SKM-1 (cell line): ENCODE measurements at regions not wholly inside any gene's neighbourhood (a gene's known extent, or its start where the extent isn't known, plus 50 kb on each side); places are given as distances from the start of the nearest gene placed in this dataset.
"Not testable (repeated sequence)": the region's sequence is repeated elsewhere in the genome, so short reads cannot be mapped to it uniquely, and the experiment has no call there.

Experiments used
- DNase-seq: peaks from one replicate; lab custom pipeline; 2025; ENCODE audit not compliant: unreplicated experiment; lab: John Stamatoyannopoulos, UW

DNA sequence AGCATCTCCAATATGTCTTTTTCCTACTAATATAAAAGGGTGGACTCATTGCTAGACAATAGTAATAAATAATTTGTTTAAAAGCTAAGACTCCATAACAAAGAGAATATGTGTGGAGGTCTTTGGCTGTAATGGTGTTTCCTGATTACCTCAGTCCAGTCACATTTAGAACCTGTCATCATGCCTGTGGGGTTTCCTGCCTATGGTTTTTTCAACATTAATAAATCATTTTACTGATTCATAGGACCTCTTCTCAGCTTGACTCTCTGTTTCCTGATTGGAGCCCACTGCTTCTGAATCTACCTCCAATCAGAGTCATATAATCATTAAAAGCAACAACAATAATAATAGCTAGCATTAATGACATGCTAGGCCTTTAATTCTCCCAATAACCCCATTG, 52.4 kb upstream of the GNAI1 start:
- no peak for DNase-seq

DNA sequence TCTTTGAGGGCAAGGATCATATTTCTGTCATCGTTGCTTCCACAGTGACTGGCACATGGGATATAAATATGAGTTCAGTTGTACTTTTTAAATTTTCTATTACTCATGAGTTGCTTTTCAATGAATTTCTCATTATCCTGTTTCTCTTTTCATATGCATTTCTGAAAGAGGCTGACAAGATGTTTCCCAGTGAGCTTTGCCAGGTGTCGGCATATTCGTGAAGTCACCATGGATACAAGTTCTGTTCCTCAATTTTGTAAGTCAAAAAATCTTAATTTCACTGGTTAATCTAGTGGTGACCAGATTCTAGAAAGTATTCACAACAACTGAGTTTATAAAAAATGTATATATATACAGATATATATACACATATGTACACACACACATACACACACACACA, 55.7 kb upstream of the GNAI1 start:
- DNase-seq: no peak

DNA sequence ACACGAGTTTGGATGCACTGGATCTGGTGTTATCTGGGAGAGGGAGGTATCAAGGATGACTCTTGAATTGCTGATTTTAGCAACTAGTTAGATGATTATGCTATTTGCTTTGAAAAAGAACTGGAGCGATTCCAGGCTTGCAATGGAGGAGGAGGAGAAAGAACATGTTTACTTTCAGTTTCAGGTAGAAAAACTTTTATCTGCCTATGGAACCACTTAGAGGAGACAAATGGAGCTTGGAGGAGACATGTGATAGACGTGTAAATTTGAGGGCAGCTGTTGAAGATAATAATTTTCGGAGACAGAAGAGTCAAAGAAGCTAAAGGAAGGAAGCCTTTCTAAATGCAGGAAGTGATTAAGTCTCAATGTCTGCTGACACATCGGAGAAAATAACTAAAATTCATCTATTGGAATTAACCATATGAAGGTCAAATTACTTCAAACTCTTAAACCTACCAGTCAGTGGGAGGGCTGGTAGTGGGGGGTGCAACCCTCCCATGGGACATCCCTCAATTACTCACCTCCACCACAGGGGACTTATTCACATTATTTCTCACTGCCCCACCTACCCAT, 56.4 kb upstream of the GNAI1 start:
- no peak for DNase-seq

DNA sequence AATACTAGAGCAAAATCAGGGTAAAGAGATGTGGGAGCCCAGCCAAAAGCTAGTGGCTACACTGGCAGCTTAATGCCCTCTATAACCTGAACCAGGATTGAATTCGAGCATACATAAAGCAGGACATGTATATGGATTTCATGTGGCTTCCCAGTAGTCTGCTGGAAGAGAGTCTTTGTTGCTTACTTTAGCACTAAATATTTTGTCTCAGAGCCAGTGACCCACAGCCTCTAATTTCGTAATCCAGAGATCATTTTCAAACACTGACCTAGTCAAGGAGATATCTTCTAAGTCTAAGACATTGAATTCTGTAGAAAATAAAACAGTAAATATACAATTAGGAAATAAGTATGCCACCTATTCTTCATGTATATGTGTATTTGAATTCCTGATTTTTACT, 64.2 kb upstream of the GNAI1 start:
- no peak for DNase-seq

DNA sequence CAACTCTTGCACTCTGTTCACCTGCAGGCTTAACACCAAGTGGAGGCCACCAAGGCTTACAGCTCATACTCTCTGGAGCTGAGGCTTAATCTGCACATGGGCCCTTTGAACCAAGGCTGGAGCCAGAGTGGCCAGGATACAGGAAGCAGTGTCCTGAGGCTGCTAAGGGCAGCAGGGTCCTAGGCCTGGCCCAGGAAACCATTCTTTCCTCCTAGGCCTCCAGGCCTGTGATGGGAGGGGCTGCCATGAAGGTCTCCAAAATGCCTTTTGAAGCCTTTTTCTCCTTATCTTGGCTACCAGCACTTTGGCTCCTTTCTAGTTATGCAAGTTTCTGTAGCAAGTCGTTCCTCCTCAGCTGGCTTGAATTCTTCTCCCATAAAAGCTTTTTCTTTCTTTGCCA, 68.0 kb upstream of the GNAI1 start:
- no peak for DNase-seq

DNA sequence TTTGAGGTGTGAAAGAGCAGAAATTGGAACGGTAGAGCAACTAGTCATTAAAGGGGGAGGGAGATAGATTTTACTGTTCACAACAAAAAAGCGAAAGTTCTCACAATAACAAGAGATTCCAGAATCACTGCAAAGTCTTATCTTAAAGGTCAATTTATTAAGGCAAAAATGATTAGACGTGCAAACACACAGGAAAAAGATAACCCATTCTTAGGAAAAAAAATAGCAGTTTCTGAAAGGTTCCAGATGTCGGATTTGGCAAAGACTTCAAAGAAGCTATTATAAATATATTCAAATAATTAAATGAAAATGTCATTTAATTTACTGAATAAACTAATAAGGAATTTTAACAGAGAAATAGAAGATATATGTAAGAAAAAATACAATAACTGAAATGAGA, 70.8 kb upstream of the GNAI1 start:
- DNase-seq: no peak

DNA sequence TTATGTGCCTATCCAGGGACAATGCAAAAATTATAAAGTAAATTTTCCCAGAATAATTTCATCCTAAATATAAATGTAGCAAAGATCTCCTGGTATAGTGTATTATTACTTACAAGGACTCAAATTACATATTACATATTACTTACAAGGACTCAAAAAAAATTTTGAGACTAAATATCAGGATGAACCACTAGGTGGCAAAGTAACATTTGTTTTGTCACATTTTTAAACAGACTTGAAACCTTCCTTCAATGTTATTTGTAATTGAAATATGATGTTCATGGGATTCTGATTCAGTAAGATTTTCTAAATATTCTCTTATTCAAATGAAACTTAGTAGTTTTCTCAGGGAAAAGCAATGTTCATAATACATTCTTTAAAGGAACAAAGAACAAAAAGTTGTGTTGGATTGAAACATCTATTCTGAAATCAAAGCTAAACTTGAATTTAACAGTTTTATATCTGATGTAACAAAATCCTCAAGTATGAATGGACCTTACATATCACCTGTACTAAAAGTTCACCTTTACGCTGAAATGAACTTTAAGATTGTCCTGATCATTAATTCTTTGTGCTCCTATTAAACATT, 74.3 kb upstream of the GNAI1 start:
- peak; percentile 12 for DNase-seq

DNA sequence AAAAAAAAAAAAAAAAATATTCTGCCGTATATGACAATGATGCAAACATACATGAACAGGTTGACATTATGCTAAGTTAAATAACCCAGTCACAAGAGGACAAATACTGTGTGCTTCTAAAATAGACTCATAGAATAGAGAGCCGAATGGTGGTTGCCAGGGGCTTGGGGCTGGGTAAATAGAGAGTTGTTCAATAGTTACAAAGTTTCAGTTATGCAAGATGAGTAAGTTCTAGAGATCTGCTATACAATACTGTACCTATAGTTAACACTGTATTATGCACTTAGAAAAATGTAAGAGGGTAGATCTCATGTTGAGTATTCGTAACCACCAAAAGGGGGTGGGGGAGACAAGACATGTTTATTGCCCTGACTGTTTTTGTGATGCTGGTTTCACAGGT, 77.1 kb upstream of the GNAI1 start:
- DNase-seq: no peak

DNA sequence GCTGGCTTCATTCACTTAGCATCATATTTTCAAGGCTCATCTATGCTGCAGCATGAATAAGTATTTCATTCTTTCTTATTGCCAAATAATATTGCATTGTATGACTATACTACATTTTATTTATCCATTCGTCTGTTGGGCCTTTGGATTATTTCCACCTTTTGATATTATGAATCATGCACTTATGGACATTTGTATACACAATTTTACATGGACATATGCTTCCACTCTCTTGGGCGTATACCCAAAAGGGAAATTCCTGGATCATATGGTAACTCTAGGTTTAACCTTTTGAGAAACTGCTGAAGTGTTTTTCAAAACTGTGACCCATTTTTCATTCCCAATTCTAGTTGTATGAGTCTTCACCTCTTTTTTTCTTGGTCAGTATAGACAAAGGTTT, 80.3 kb upstream of the GNAI1 start:
- DNase-seq: no peak

DNA sequence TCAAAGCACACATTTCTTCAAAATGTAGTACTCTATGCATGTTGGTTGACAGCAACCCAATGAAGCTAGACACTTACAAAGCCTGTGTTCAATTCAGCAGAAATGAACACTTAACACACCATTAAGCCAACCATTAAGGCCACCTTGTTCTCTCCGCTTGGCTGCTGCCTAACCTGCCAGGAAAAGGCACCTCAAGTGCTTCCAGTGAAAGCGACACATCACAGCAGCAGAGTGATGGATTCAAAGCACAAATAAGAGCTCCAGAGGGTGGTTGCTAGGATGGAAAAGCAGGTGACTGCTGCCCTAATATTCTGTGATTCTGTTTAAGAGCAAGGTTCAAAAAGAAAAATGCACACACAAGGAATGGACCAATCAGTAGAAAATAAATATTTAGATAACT, 81.5 kb upstream of the GNAI1 start:
- DNase-seq: no peak

DNA sequence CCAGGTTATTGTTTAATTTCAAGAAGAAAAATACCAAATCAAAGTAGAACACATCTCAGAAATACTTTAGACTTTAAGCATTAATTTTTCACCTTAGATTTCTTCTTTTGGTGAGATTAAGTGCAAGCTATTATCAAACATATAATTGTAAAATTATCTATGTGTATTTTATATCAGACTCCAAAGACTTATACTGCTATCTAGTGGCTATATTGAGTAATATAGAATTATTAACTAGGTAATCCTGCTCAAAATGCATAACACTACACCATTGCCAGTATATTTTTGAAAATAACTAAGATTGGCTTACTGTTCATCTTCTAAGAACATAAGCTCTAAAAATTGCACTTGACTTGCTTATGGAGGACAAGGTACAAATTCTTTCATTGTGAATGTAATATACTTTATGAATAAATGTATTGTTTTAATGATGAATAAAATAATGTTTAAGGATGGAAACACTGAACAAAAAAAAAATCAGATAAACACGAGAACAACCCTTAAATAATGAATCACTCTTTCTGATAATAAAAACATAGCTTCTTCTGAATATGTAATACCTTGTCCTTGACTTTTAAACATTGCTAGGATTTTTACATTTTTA, 86.7 kb upstream of the GNAI1 start:
- no peak for DNase-seq

DNA sequence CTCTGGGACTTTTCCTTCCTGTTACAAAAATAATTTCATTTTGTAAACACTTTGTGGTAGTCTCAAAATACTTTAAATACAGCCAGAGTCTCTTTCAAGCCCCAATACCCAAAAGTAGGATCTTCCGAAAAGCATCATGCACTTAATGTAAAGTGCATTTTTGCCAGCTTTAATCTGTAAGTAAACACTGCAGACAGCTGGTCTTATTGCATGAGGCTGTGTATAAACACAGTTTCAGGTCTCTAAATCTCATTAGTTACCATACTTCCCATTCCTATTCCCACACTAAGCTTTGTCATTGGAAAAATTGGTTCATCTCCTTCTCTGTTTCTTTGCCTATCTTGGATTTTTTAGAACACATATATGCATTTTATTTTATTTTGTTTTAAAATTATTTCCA, 87.6 kb upstream of the GNAI1 start:
- no peak for DNase-seq

DNA sequence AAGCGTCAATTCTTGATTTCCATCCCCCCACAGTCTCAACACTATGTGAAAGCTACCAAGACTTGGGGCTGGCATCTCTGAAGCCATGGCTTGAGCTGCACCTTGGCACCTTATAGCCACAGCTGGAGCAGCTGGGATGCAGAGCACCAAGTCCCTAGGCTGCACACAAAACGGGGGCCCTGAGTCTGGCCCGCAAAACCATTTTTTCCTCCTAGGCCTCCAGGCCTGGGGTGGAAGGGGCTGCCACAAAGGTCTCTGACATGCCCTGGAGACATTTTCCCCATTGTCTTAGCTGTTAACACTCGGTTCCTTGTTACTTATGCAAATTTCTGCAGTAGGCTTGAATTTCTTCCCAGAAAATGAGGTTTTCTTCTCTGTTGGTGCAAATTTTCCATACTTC, 89.8 kb upstream of the GNAI1 start:
- no peak for DNase-seq

DNA sequence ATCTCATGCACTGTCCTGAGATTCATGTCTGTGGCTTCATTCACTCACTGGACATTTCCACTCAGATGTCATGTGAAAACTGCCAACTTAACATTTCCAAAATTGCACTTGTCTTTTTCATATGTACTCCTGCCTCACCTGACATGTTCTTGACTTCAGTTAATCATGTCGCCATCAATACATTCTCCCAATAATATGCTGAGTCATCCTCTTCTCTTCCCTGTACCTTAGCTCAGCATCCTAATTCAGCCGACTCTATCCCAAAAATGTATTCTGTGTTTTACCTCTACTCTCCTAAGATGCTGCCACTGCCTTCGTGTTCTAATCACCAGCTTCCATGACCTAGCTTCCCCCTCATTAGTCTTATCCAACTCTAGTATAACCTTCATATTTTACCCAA, 93.9 kb upstream of the GNAI1 start:
- DNase-seq: no peak

DNA sequence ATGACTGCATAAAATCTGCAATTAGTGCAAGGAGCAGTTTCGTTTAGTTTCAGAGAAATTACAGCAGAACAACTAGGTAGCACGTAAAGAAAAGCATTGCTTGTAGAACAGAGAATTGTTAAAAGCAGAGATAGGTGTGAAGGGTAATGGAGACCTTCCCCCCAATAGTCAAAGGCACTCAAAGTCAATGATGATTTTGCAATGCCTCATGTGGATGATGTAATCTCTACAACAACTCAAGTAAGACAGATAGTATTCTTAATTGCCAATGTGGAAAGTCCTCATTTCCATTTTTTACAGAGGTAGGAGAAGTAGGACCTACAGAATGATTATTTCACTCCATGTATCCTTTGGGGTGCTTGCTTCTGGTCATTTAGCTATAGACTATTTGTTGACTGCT, 94.3 kb upstream of the GNAI1 start:
- no peak for DNase-seq

DNA sequence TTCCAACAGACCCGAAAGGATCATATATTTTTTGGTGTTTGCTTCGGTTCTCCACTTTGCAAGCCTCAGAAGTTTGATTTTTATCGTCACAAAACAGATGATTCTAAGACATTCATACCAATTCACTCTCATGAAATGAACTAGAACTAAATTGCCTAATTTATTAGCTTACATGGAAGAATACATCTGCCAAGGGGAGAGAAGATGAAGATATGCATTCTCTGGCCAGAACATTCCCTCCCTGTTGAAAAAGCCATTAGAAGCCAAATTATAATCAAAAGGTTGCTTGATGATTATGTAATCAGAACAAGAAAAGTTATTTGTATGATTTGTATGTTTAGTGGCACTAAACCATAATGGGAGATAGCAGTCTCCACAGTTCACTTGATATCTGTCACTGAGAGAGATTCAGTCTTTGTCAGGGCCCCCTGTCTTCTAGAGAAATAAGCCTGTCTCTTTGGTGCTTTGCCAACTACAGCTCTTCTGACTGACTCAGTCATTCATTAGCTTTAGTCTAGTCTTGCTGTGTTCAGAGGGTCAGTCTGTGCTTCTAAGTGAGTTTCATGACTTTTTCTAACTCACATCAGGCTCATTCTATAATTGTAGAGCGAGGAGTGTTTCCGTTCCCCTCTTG, 95.3 kb upstream of the GNAI1 start:
- DNase-seq: no peak

DNA sequence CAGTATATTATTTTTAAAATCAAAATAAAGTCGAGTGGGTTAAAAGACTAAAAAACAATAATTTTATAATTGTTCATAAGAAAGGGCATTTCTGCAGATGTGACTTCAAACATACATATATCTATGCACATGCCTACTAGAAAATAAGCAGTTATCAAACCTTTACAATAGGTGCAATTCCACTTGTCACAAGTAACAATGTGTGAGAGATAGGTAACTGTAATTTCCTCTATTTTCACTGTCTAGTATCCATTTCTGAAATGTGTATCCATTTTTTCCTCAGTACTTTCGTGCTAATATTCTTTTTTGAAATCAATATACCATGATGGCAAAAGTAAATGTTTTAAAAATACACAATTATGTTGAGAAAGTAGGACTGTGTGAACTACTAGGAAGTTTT, 96.9 kb upstream of the GNAI1 start:
- no peak for DNase-seq

DNA sequence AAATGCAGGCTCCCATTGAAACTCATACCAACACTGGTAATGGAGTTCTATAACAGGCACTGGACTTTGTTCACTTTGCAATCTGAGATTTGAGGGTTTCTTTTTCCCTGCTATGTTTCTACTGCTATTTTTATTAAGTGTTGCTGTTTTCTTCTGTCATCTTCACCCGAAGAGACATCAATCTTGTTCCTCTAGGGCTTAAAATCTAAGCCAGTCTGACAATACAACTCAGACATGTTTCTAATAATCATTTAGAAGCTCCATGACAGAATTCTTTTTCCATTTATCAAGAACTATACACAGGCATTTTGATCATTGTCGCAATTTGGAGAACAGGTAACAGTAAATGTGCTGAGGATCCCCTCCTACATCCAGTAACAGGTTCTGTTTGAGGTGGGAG, 98.5 kb upstream of the GNAI1 start:
- no peak for DNase-seq

DNA sequence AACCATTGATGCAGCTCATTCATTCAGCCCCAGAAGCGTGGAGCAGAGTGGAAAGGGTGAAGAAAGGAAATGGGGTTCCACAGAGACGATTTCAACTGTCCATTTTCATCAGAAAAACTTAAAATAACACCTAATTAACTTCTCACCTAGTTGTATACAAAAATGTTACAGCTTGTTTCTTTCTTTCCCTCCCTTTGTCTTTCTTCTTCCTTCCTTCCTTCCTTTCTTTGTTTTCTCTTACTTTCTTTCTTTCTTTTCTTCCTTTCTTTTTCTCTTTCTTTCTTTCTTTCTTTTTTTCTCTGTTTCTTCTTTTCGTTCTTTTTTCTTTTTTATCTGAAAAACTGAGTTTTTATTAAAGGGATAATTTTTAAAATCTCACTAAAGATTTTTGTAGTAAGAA, 105.9 kb upstream of the GNAI1 start:
- no peak for DNase-seq

DNA sequence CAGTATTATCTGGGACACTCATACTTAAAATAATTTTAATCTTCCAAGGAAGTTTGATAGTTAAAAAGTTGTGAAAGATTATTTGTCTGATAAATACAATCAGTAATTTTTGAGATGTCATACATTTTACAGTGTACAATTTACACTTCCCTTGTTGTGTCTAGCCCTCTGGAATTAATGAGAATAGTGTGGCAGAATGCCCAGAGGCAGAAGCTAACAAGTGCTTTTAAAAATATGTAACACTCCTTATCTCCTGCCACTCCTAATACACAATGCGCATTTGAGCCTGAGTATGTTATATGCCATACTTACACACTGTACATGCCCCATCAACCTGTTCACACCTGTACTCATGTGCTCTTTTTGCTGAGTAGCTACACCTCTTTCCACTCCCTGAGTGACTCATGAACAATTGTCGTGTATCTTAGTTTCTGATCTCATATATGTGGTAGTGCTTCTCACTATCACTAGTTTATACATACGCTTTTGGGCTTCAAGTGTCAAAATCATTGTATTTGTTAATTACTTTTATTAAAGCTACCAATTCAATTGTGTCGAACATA, 106.9 kb upstream of the GNAI1 start:
- no peak for DNase-seq

DNA sequence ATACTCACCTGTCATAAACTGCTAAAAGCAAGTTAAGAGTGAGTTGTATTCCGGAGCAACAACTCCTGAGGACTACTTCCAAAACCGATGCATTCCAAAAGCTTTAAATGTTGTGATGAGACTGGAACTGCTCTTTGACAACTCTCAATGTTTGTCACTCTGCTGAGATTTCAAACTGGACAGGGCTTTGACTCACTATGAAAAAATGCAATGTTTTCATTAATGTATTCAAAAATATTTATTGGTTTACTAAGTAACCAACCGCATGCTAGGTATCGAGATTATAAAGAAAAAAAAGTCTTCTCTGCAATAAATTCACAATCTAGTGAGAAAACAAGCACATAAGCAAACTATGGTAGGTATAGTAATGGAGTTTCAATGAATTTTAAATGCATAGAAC, 107.9 kb upstream of the GNAI1 start:
- DNase-seq: no peak

DNA sequence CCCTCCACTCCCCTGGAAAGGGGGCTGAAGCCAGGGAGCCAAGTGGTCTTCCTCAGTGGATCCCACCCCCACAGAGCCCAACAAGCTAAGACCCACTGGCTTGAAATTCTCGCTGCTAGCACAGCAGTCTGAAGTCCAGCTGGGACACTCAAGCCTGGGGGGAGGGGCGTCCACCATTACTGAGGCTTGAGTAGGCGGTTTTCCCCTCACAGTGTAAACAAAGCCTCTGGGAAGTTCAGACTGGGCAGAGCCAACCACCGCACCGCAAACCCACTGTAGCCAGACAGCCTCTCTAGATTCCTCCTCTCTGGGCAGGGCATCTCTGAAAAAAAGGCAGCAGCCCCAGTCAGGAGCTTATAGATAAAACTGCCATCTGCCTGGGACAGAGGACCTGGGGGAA, 114.4 kb upstream of the GNAI1 start:
- not testable (repeated sequence) for DNase-seq
